ENCODE measurements at regions not wholly inside any gene's neighbourhood (a gene's known extent, or its start where the extent isn't known, plus 50 kb on each side); places are given as distances from the start of the nearest gene placed in this dataset.
"Not testable (repeated sequence)": the region's sequence is repeated elsewhere in the genome, so short reads cannot be mapped to it uniquely, and the experiment has no call there.

DNA sequence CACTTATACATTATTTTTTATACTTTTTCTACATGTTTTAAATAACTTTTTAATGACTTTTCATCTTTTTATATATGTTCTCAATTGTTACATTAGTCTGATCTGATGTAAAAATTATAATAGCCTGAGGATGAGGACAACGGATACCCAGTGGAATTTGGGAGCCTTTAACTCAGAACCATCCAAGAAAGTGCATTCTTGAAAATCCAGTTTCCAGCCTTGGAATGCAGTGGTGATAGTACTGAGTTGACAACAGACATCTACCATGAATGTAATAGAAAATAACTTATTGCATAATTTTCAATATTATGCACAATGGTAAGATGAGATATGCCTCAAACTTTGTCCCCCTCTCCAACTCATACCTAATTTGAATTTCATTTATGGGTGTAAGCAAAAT lies 120.7 kb upstream of the ZC3H15 start:
- H3K27ac ChIP-seq: no peak overlapping the region
- TF ChIP-seq, protein P1, sequence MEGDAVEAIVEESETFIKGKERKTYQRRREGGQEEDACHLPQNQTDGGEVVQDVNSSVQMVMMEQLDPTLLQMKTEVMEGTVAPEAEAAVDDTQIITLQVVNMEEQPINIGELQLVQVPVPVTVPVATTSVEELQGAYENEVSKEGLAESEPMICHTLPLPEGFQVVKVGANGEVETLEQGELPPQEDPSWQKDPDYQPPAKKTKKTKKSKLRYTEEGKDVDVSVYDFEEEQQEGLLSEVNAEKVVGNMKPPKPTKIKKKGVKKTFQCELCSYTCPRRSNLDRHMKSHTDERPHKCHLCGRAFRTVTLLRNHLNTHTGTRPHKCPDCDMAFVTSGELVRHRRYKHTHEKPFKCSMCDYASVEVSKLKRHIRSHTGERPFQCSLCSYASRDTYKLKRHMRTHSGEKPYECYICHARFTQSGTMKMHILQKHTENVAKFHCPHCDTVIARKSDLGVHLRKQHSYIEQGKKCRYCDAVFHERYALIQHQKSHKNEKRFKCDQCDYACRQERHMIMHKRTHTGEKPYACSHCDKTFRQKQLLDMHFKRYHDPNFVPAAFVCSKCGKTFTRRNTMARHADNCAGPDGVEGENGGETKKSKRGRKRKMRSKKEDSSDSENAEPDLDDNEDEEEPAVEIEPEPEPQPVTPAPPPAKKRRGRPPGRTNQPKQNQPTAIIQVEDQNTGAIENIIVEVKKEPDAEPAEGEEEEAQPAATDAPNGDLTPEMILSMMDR (conservative IDR thresholded peaks at IDR 0.05): no peak

DNA sequence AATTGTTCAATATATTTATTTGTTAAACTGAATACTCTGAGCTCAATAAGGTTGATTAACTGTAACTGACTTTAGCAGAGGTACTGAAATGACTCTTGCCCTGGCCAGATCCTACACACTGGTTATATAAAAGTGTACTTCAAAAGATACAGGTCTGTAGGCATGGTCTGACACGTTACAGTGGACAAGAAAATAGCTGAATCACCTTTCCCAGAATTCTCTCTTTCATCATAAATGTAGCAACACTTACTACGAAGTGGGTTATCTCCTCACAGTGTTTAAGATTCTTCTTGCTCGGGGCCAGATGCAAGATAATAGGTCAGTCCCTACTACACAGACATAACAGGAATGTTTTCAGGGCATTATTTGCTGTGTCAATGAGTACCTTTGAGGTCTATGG lies 107.0 kb upstream of the ZC3H15 start:
- TF ChIP-seq, protein P1 (conservative IDR thresholded peaks at IDR 0.05): no peak
- no peak overlapping the region; the same call in 1 of the 2 replicates for H3K27ac ChIP-seq

DNA sequence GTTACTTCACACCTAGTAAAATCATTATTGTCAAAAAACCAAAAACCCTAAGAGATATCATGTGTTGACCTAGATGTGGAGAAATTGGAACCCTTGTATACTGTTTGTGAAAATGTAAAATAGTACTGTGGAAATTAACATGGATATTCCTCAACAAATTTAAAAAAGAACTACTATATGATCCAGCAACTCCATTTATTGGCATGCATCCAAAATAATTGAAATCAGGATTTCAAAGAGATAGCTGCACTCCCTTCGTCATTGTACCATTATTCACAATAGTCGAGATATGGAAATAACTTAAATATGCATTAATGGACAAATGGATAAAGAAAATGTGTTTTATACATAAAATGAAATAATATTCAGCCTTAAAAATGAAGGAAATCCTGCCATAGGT lies 105.3 kb upstream of the ZC3H15 start:
- TF ChIP-seq, protein P1 (conservative IDR thresholded peaks at IDR 0.05): no peak
- H3K27ac ChIP-seq: no peak overlapping the region; the same call in 1 of the 2 replicates

- TF ChIP-seq, protein P1 (conservative IDR thresholded peaks at IDR 0.05): no peak
- H3K27ac ChIP-seq: peak overlapping the region; percentile 53; the same call in 1 of the 2 replicates
Observed at GRCh38 chr2:186381573-186381972, 104.5 kb upstream of the ZC3H15 start.

GRCh38 chr2:186382932-186383331 lies 103.1 kb upstream of the ZC3H15 start:
- TF ChIP-seq, protein P1 (conservative IDR thresholded peaks at IDR 0.05): no peak
- peak overlapping the region; percentile 53 for H3K27ac ChIP-seq

DNA sequence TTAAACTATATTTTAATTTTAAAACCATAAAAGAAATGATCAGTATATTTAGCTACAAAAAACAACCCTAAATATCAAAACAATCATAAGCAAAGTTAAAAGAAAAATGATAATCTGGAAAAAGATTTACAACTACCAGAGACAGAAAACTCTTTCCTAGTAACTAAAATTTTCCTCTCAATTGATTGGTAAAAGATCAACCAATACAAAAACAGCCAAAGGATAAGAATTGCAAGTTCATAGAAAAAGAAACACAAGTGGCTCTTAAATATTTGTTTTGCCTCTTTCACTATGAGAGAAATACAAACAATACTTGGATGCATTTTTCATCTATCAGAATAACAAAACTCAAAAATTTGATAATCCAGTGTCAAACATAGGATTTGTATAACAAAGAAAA lies 101.8 kb upstream of the ZC3H15 start:
- no peak overlapping the region for H3K27ac ChIP-seq
- TF ChIP-seq, protein P1 (conservative IDR thresholded peaks at IDR 0.05): no peak

GRCh38 chr2:186385638-186386201 lies 100.3 kb upstream of the ZC3H15 start:
- H3K27ac ChIP-seq: not testable (repeated sequence)

DNA sequence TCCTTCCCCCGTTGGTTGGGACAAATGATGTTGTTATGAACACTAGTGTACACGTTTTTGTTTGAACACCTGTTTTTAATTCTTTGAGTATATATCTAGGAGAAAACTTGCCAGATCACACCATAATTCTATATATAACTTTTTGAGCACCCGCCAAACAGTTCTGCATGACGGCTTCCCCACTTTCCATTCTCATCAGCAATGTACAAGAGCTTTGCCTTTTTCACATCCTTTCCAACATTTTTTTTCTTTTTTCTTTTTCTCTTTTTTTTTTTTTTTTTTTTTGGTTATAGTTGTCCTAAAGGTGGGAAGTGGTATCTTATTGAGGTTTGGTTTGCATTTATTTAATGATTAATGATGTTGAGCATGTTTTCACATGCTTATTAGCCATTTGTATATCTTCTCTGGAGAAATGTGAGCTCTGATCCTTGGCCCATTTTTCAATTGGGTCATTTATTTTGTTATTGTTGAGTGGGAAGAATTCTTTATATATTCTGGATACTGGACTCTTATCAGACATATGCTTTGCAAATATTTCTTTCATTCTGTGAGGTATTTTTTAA lies 86.9 kb upstream of the ZC3H15 start:
- TF ChIP-seq, protein P1 (conservative IDR thresholded peaks at IDR 0.05): no peak
- H3K27ac ChIP-seq: no peak overlapping the region

All from VCaP (cell line).